Ammon's horn (tissue), 1 donor: ENCODE measurements at regions not wholly inside any gene's neighbourhood (a gene's known extent, or its start where the extent isn't known, plus 50 kb on each side); places are given as distances from the start of the nearest gene placed in this dataset.
A peak's percentile ranks its signal among the peaks of the same experiment; 100 is the strongest.
"Not testable (repeated sequence)": the region's sequence is repeated elsewhere in the genome, so short reads cannot be mapped to it uniquely, and the experiment has no call there.

Experiments
- DNase-seq: peaks from one replicate; pipeline ENCODE4 v3.0.0-alpha.2; 2016; ENCODE audit warnings: low spot score

GRCh38 chr18:76720683-76721082, 101.7 kb upstream of the ZNF236 start:
- DNase-seq: no peak

- DNase-seq: no peak
Observed at GRCh38 chr18:76715012-76715610, 107.2 kb upstream of the ZNF236 start.

- no peak for DNase-seq
Observed at GRCh38 chr18:76713432-76713831, 108.9 kb upstream of the ZNF236 start.

GRCh38 chr18:76712511-76713140, 109.7 kb upstream of the ZNF236 start:
- DNase-seq: no peak

GRCh38 chr18:76710646-76711520, 111.5 kb upstream of the ZNF236 start:
- DNase-seq: no peak

- peak; percentile 83 for DNase-seq
Observed at GRCh38 chr18:76709659-76710645, 112.4 kb upstream of the ZNF236 start.

- no peak for DNase-seq
Observed at GRCh38 chr18:76708722-76709353, 113.5 kb upstream of the ZNF236 start.

- DNase-seq: no peak
Observed at GRCh38 chr18:76708071-76708721, 114.2 kb upstream of the ZNF236 start.

- no peak for DNase-seq
Observed at GRCh38 chr18:76707534-76707933, 114.8 kb upstream of the ZNF236 start.

GRCh38 chr18:76704589-76704988, 117.8 kb upstream of the ZNF236 start:
- DNase-seq: not testable (repeated sequence)

- no peak for DNase-seq
Observed at GRCh38 chr18:76699923-76700322, 122.4 kb upstream of the ZNF236 start.

GRCh38 chr18:76697441-76697901, 124.9 kb upstream of the ZNF236 start:
- no peak for DNase-seq

- no peak for DNase-seq
Observed at GRCh38 chr18:76691800-76692199, 130.6 kb upstream of the ZNF236 start.

GRCh38 chr18:76689646-76690264, 132.6 kb upstream of the ZNF236 start:
- DNase-seq: peak; percentile 26

- no peak for DNase-seq
Observed at GRCh38 chr18:76688724-76689472, 133.5 kb upstream of the ZNF236 start.

GRCh38 chr18:76687304-76687962, 134.9 kb upstream of the ZNF236 start:
- no peak for DNase-seq

GRCh38 chr18:76686737-76687231, 135.6 kb upstream of the ZNF236 start:
- peak; percentile 76 for DNase-seq

GRCh38 chr18:76685860-76686259, 136.5 kb upstream of the ZNF236 start:
- DNase-seq: no peak

GRCh38 chr18:76685402-76685801, 137.0 kb upstream of the ZNF236 start:
- DNase-seq: no peak
